ENCODE measurements at regions not wholly inside any gene's neighbourhood (a gene's known extent, or its start where the extent isn't known, plus 50 kb on each side); places are given as distances from the start of the nearest gene placed in this dataset.

DNA sequence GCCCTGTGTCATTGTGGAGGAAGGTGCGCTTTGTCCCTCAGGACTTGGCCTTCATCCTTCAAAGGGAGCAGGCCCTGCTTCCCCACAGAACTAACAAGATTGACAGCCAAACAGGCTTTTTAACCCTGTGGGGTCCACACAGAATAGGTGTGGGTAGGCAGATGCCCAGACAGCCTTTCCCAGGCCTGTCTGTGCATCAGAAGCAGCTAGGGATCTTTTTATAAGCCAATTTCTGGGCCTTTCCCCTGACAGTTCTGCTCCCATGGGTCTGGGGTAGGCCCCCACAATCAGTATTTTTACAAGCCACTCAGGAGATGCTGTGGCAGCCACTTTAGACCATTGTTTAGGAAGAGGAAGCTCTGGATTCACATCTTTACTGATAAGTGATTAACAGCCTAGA lies 69.2 kb downstream of the MRPL46 start:
- TF ChIP-seq, protein P1, sequence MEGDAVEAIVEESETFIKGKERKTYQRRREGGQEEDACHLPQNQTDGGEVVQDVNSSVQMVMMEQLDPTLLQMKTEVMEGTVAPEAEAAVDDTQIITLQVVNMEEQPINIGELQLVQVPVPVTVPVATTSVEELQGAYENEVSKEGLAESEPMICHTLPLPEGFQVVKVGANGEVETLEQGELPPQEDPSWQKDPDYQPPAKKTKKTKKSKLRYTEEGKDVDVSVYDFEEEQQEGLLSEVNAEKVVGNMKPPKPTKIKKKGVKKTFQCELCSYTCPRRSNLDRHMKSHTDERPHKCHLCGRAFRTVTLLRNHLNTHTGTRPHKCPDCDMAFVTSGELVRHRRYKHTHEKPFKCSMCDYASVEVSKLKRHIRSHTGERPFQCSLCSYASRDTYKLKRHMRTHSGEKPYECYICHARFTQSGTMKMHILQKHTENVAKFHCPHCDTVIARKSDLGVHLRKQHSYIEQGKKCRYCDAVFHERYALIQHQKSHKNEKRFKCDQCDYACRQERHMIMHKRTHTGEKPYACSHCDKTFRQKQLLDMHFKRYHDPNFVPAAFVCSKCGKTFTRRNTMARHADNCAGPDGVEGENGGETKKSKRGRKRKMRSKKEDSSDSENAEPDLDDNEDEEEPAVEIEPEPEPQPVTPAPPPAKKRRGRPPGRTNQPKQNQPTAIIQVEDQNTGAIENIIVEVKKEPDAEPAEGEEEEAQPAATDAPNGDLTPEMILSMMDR (conservative IDR thresholded peaks at IDR 0.05 in 1 of 2, IDR thresholded peaks at IDR 0.05 in 1 of 2; ENCODE audit: extremely low read depth in 1 of 2, insufficient read depth in 1 of 2, low read depth in 1 of 2, low read length in 2 of 2): no peak
- TF ChIP-seq EZH2 (IDR thresholded peaks at IDR 0.05; ENCODE audit: borderline replicate concordance, low read length): no peak
